GM12873 (cell line): ENCODE measurements at regions not wholly inside any gene's neighbourhood (a gene's known extent, or its start where the extent isn't known, plus 50 kb on each side); places are given as distances from the start of the nearest gene placed in this dataset.

Source experiments
- TF ChIP-seq, protein P1 (sequence below): IDR thresholded peaks from 2 replicates; pipeline ENCODE4 v1.5.1; 2012; ENCODE audit warnings: low read depth, mild to moderate bottlenecking, moderate library complexity, low read length, control low read depth; ENCODE audit not compliant: insufficient read depth; ENCODE audit errors: missing control alignments

DNA sequence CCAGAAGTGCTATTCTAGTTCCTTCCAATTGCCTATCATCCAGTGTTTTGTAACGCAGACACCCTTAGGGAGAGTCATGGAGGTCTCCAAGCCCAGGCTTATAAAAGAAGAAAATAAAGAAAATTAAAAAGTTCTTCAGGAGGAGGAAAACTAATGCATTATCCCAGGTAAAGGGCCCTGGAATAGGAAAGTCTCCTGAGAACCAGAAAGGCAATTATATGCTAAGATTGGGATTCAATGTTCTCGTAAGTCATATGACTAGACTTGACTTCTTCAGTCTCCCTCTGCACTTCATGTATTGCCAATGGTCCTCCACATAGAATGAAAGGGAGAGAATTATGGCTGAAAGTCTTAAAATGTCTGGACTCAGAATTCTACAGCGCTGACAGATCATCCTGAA, 154.4 kb upstream of the STK32A start:
- TF ChIP-seq, protein P1, sequence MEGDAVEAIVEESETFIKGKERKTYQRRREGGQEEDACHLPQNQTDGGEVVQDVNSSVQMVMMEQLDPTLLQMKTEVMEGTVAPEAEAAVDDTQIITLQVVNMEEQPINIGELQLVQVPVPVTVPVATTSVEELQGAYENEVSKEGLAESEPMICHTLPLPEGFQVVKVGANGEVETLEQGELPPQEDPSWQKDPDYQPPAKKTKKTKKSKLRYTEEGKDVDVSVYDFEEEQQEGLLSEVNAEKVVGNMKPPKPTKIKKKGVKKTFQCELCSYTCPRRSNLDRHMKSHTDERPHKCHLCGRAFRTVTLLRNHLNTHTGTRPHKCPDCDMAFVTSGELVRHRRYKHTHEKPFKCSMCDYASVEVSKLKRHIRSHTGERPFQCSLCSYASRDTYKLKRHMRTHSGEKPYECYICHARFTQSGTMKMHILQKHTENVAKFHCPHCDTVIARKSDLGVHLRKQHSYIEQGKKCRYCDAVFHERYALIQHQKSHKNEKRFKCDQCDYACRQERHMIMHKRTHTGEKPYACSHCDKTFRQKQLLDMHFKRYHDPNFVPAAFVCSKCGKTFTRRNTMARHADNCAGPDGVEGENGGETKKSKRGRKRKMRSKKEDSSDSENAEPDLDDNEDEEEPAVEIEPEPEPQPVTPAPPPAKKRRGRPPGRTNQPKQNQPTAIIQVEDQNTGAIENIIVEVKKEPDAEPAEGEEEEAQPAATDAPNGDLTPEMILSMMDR, result no peak

DNA sequence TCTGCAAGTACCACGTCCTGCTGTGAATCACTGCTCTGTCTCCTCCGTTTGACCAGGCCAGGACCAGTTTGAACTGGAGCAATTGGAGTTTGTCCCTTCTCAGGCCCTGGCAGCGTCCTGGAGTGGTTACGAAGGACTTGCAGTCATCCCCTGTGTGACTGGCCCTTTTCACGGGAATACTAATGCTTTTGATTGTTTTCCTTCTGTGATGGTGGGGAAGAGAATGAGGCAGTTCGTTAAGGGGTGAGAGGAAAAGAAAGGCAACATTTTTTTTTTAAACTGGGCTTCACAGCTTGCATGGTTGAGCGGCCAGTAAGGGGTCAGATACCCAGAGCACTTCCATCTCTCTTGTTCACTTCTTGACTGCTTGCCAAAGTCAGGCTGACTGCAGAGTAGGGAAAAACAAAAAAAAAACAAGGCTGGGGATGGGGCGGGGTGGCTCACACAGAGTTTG, 153.5 kb upstream of the STK32A start:
- TF ChIP-seq, protein P1, result no peak

- TF ChIP-seq, protein P1, result no peak
Measured at GRCh38 chr5:147084702-147085101, 150.1 kb upstream of the STK32A start.

GRCh38 chr5:147085409-147085808, 149.4 kb upstream of the STK32A start:
- TF ChIP-seq, protein P1, result no peak

- TF ChIP-seq, protein P1, result no peak
Measured at GRCh38 chr5:147092044-147092443, 142.8 kb upstream of the STK32A start.

GRCh38 chr5:147093138-147093537, 141.7 kb upstream of the STK32A start:
- TF ChIP-seq, protein P1, result no peak

DNA sequence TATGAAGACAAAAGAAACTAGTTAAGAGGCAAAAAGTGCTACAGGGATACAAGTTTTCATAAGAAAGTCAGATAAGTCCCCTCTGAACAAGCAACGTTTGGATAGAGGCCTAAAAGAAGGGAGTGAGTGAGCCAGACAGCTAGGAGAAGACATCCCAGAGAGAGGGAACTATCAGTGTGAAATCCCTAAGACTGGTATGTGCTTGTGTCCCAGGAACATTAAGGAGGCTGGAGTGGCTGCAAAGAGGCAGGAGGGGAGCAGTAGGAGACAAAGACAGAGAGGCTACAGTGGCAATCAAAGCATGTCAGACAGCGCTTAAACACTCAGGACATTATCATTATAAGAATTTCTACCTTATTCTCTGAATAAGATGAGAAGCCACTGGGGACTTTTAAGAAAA, 139.1 kb upstream of the STK32A start:
- TF ChIP-seq, protein P1, result no peak
